ENCODE measurements at regions not wholly inside any gene's neighbourhood (a gene's known extent, or its start where the extent isn't known, plus 50 kb on each side); places are given as distances from the start of the nearest gene placed in this dataset.

GRCh38 chr12:47020211-47020821 lies 59.1 kb upstream of the PCED1B start:
- TF ChIP-seq EZH2 (IDR thresholded peaks at IDR 0.05) (no peak), POLR2AphosphoS5 (IDR thresholded peaks at IDR 0.05; ENCODE audit: borderline replicate concordance, low read depth, low read length) (no peak), FOXP2 (optimal IDR thresholded peaks at IDR 0.05; ENCODE audit: control extremely low read depth, extremely low read length, insufficient read depth) (no peak)

Data from SK-N-MC (cell line).